Activated CD4-positive, alpha-beta T cell treated with anti-CD3 and anti-CD28 coated beads for 24 hours (primary cell): ENCODE measurements at regions not wholly inside any gene's neighbourhood (a gene's known extent, or its start where the extent isn't known, plus 50 kb on each side); places are given as distances from the start of the nearest gene placed in this dataset.
"Not testable (repeated sequence)": the region's sequence is repeated elsewhere in the genome, so short reads cannot be mapped to it uniquely, and the experiment has no call there.

Experiments used
- DNase-seq, 2 donors: peaks; one replicate each; pipeline ENCODE4 v3.0.0-alpha.2; 2020; ENCODE audit warnings: low read depth in 2 of 2

DNA sequence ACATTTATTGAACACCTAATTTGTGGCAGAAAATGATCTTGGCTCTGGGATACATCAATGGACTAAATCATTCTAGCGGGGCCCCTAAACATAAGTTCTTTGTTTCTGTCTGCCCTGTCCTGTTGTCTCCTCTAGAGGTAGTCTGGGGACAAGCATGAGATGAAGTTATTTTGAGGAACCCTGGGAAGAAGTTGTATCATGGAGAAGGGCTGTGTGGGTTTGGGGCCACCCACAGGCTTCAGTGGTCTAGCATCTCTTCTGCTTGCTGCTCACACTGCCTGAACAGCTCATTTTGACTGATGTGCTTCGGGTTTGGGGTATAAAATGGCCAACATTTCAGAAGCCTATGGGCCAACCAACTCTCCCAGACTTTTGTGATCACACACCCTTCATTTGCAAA lies 50.3 kb upstream of the OSBPL11 start:
- DNase-seq = no peak

DNA sequence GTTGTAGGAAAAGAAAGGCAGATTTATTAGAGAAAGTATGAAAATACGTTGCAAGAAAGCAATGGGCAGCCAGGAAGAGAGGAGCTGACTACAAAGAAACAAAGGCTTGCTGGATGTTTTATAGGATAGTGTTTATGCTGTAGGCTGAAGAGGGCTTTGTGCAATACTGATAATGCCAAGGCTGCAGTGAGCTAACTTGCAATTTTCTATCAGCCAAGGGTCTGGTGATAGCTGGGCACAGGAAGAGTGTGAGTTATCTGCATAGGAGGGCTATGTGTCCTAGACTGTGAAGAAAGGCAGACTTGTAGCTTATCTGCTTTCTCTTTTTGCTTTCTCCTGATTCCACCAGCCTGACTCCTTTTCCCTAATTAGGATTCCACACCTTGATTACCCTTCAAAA lies 51.3 kb upstream of the OSBPL11 start:
- DNase-seq = no peak

DNA sequence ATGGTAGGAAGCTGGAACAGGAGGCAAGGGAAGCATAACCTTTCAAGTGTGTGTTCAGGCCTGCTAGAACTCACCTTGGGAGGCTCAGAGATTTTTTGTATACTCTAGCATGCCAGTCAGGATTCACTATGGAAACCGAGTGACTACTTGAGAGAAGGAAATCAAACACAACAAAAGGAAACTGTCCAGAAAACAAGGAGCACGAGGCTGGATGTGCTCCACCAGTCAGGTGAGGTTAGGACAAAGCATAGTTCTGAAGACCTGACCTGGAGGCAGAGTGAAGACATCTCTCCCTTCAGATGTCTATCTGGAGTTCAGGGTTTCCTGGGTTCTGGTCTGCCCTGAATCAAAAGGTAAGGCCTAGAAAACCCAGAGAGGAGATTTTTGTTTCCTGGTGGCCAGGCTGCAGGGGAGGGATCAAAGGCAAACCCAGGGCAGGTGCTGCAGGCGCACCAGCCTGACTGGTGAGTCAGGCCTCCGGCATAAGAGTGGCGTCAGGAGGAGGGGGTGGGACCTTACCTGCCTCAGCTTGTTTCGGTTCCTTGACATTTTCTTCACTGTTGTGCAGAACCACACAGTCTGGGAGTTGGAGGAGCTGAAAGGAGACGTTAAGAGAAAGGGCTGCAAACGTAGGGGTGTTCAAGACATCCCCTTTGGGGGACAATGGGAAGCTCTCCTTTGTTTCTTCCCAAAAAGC lies 52.2 kb upstream of the OSBPL11 start:
- DNase-seq = no peak

DNA sequence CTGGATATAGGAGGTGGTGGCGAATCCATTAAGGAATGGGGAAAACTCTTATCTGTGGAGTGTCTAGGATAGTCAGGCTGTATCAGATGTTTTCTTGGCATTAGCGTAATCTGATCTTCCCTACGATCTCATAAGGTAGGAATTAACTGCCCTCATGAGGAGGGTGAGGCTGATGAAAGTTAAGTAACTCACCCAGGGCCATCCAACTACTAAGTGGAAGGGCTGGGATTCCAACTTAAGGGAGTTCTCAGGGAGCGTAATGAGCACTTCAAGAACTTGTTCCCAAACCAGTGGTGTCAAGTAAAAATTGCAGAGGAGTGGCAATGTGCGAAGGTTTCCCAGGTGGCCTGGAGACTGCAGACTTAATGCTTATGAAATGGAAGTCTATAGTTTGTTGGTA lies 55.9 kb upstream of the OSBPL11 start:
- no peak for DNase-seq

DNA sequence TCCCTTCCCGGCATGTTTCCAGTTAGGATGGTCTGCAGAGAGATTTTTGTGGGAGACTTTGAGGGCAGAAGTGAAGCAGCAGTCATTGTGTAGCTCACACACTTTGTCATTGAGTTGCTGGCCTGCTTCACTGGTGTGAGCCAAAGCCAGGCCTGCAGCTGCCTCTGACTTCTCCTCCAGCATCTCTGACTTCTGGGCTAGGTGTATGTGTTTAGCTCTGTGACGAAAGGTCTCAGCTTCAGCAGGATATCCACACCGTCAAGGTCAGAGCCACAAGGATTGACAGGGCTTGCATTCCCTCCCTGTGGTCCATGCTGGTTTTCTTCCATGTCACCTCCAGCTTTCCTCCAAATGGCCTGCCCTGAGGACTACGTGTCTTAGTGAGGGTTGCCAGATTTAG lies 57.1 kb upstream of the OSBPL11 start:
- no peak for DNase-seq

DNA sequence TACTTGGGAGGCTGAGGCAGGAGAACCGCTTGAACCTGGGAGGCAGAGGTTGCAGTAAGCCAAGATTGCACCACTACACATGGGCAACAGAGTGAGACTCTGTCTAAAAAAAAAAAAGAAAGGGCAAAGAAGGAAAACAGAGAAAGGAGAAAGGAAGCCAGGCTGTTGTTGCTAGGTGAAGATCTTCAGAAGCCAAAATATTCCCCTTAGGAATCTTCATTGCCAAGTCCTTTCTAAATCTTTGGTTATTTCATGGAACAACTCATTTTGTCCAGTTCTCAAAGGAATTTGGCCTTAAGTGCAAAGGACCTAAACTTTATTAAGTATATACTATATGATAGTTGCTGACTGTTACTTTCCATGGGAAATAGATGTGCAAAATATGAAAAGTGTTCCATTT lies 59.2 kb upstream of the OSBPL11 start:
- DNase-seq = no peak

DNA sequence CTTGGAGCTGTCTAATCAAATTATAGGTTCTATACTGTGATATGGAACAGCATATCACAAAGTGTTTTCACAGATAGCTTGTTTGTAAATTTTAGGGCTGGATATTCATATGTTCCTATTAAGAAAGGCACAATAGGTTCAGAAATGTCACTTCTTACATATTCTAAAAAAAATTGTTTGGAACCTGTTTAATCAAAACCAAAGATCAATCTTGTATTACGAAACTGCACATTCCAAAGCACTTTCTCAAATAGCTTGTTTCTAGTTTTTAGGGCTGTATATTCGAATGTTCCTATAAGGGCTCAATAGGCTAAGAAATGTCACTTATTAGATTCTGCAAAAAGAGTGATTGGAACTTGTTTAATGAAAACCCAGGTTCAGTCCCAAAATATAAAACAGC lies 67.4 kb upstream of the OSBPL11 start:
- no peak for DNase-seq

DNA sequence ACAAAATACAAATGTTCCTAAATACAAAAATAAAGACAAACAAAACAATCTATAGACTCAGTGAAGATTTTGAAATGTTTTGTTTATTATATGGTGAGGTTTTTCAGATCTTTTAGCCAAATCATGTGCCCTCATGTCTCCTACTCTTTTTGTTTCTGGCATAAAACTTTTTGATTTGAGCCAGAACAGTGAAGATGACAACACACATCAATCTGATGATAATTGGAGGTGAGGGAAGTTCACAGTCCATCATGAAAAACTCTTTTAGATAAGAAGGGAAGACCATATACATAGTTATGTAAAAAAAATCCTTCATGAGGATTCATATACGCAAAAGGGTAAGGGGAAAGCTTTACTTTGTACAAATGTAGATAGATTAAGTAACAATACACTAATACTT lies 75.1 kb upstream of the OSBPL11 start:
- DNase-seq = no peak

DNA sequence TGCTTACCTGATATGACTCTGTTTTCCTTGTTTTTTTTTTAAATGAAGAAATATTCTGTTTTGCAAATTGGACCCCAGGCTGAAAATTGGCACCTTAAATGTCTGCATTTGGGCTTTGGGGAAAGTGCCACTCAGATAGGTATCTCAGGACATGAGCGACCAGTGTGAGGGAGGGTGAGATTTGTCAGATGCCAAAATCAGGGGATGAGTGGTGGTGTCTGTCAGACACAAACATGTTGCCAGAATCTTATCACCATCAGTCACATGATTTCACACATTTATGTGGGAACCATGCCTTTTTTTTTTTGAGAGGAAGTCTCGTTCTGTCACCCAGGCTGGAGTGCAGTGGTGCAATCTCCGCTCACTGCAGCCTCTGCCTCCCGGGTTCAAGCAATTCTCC lies 75.6 kb upstream of the OSBPL11 start:
- no peak for DNase-seq

DNA sequence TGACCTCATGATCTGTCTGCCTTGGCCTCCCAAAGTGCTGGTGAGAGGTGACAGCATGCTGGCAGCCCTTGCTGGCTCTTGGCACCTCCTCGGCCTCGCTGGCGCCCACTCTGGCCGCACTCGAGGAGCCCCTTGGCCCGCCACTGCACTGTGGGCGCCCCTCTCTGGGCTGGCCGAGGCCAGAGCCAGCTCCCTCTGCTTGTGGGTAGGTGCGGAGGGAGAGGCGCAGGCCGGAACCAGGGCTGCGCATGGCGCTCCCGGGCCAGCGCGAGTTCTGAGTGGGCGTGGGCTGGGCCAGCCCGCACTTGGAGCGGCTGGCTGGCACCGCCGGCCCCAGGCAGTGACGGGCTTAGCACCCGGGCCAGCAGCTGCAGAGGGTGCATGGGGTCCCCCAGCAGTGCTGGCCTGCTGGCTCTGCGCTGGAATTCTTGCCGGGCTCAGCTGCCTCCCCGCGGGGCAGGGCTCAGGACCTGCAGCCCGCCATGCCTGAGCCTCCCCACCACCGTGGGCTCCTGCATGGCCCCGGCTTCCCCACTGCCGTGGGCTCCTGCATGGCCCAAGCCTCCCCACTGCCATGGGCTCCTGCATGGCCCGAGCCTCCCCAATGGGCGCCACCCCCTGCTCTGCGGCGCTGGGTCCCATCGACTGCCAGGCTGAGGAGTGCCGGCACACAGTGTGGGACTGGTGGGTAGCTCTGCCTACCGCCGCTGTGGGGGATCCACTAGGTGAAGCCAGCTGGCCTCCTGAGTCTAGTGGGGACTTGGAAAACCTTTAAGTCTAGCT lies 76.4 kb upstream of the OSBPL11 start:
- no peak for DNase-seq

DNA sequence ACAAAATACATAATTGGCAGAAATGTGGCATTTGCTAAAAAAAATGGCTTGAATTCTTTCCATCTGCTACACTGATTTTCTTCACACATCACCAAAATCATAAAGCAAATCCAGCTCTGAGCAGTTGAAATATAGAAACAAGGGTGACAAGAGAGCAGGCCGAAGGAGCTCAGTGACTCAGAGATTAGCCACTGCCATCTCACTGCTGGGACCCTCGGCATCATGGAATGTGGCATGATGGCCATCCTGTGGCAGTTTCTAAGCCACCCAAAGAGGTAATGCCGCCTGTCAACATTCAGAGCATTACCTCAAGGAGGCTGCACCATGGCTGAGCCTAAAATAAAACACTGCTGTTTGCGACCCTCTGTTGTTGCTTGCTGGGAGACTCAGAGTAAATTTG lies 80.5 kb upstream of the OSBPL11 start:
- no peak for DNase-seq

DNA sequence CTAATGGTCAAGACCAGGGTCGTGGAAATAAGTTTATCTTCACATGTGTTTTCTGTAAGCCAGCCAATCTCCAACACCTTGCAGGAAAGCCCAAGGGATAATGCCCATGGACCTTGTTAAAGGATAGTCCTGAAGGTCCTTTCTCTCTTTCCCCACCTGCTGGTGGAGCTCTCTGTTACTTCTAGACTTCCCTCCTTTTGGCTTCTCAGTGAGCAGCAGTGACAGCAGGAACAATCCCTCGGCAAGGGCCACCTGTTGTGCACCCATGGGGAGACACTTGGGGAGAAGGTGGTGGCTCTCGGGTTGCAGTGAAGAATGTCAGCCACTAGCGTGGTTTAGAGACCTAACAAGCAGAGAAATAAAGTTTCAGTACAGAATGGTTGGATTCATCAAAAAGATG lies 84.0 kb upstream of the OSBPL11 start:
- no peak for DNase-seq

DNA sequence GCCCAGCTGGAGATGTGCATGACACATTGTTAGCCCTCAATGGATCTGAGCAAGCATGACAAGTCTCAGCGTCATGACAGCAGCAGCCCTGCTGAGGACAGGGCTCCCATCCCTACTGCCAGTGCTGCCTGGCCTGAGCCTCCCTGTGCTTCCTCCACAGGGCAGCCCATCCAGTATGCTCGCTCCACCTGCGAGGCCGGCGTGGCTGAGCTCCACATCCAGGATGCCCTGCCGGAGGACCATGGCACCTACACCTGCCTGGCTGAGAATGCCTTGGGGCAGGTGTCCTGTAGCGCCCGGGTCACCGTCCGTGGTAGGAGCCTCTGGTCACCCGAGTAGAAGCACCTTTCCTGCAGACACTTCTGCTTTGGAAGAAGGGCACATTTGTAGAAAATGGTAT lies 85.8 kb upstream of the OSBPL11 start:
- no peak for DNase-seq

DNA sequence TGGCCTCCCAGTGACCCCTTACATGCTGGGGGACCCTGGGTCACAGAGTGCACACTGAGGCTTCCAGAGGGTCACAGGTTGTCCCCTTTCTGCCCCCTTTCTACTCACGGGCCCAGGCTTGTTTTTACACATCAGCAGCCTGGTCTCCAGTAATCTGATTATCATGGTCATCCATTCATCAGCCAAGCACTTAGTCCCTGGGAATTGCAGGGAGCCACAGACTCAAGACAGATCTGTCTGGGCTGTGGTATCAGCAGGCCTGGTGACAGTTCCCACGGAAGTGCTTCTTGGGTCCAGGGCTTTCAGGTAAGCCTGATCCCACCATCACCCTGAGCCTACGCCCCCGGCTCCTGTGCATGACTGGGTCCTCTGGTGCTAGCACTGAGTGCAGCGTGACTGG lies 86.6 kb upstream of the OSBPL11 start:
- DNase-seq = not testable (repeated sequence)

DNA sequence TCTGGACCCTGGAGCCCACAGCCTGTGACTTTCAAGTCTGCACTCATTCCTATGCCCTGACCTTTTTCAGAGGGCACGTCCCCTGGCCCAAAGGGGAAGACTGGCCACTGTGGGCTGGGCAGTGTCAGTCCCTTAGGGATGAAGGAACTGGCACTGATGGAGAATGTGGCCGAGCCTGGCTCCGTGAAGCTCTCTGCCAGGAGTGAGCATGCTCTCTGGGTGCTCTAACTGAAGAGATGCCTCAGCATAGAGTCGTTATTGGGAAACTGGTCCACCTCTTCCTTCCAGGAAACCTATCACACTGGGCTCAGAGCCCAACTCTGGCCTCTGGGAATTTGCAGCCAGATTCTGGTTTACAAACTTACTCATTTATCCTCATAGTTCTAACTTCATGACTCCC lies 87.3 kb upstream of the OSBPL11 start:
- not testable (repeated sequence) for DNase-seq

DNA sequence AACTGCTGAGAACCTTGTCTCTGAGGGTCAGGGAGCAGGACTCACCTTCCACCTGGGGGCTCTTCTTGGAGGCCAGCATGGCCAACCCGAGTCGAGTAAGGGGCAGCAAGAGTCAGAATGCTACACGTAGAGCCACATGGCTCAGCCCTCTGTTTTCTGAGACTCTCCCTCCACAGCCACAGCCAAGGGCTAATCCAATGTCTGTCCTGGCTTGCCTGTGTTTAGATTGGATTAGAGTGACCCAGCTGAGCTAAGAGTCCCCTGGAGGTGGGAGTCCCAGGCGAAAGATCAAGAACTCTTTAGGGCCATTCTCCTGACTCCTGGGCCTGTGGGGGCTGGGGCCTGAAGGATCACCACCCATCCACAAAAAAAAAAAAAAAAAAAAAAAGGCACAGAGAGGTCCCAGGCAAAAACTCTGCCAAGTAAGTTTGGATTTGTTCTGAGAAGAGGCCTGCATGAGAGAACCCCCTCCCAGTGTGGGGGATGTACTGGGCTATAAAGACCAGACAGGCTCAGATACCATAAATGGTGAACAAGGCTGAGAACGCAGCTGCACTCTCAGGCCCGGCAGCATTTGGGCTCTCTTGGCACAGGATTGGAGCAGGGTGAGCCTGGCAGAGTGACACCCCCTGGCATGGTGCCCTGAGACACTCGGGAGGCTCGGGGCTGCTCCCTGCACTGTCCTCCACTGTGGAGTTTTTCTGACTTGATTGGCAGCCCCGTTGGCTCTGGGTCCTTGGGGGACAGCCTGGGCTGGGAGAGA lies 88.0 kb upstream of the OSBPL11 start:
- DNase-seq = no peak

DNA sequence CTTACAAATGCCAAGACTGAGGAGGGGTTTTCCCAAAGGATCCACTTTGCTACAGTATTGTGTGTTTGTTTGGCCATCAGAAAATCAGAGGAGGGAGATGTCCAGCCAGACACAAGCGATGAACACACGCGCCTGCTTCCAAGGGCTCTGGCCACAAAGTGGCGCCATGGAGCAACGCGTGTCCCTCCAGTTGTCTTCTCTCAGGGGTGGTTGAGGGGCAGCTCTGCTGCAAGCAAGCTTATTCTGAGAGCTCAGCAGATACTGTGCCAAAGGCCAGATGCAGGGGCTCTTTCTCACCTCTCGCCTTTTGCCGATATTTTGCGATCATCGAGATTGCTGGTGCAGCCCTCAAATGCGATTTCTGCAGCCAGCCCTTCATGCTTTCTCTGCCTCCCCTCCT lies 88.9 kb upstream of the OSBPL11 start:
- DNase-seq = no peak

DNA sequence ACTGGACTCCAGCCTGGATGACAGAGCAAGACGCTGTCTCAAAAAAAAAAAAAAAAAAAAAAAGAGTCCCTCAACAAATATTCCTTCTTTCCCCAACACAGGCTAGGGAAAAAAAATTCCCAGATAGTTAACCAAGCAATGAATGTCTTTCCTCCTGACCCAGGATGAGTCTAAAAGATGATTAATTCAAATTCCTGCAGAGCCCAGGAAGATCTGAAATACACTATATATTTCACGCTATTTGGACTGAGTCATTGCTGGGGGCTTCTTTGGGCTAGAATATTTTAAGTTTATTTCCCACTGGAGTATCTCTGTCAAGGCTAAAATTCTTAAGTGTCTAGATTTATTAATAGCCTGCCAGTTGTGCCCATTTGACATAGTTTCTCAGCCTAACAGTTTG lies 90.4 kb upstream of the OSBPL11 start:
- not testable (repeated sequence) for DNase-seq

DNA sequence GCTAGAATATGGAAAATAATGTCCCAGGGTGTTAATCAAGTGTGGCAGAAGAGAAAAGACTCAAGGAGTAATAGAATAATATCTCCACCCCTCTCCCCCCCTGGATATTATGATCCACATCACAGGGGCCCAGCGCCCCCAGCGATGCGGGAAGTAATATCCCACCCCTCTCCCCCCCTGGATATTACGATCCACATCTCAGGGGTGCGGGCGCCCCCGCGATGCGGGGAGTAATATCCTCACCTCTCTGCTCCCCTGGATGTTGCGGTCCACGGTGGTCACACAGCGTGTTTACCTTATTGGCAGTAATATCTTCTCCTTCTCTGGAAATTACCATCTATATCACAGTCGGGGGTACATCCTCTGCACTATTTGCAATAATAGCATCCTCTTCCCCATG lies 97.1 kb upstream of the OSBPL11 start:
- DNase-seq = no peak

DNA sequence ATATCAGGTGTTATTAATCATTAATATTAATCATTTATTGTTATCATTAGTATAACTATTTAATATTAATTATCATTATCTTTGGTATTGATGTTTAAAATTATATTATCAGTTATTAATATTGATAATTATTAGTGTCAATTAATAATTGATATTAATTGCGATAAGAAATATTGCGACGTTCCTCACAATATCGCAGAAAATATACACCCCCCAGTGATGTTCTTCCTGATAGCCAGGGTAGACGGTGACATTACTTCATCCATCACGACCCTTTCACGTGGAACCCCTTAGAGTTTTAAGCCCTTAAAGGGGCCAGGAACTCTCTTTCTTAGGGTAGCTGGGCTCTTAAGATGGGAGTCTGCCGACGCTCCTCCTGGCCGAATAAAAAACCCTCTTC lies 98.6 kb upstream of the OSBPL11 start:
- DNase-seq = no peak

DNA sequence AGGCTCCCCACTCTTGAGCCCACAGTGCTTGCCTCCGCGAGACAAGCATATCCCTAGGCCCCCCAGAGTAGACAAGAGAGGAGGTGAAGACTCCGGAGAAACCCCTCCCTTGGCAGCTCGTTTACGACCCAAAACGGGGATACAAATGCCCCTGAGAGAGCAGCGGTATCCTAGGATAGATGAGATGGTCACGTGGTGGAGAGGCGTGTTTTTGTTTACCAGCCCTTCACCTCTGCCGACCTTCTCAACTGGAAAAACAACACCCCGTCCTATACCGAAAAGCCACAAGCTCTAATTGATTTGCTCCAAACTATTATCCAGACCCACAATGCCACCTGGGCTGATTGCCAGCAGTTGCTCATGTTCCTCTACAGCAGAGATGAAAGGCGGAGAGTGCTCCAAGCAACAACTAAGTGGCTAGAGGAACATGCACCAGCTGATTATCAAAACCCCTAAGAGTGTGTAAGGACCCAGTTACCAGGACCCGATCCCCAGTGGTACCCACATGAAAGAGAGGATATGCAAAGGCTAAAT lies 99.5 kb upstream of the OSBPL11 start:
- DNase-seq = no peak

DNA sequence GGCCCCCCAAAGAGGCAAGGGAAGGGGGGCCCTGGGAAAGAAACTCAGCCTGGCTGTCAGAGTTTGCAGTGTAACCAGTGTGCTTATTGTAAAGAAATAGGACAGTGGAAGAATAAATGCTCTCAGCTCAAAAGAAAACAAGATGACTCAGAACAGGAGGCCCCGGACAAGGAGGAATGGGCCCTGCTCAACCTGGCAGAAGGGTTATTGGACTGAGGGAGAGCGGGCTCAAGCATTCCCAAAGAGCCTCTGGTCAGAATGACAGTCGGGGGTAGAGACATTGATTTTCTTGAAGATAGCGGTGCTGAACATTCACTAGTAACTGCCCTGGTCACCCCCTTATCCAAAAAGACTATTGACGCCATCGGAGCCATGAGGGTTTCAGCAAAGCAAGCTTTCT lies 100.4 kb upstream of the OSBPL11 start:
- DNase-seq = no peak

DNA sequence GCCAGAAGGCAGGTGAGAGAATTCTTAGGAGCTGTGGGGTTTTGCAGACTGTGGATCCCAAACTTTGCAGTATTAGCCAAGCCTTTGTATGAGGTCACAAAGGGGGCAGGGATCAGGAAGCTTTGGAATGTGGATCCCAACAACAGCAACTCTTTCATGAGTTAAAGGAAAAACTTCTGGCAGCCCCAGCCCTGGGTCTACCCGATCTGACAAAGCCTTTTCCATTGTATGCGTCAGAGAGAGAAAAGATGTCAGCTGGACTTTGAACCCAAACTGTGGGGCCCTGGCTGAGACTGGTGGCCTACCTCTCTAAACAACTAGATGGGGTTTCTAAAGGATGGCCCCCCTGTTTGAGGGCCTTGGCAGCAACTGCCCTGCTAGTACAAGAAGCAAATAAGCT lies 101.8 kb upstream of the OSBPL11 start:
- not testable (repeated sequence) for DNase-seq
